DND-41 (cell line): ENCODE measurements at regions not wholly inside any gene's neighbourhood (a gene's known extent, or its start where the extent isn't known, plus 50 kb on each side); places are given as distances from the start of the nearest gene placed in this dataset.

ENCODE experiments used
- CTCF ChIP-seq: IDR thresholded peaks from 2 replicates; pipeline ENCODE4 v1.5.1; 2012; ENCODE audit warnings: borderline replicate concordance, low read length, moderate library complexity, mild to moderate bottlenecking; ENCODE audit not compliant: poor library complexity, severe bottlenecking; ENCODE audit errors: extremely low read depth
- EZH2 ChIP-seq: IDR thresholded peaks from 3 replicates; pipeline ENCODE4 v1.6.1; 2012; ENCODE audit warnings: borderline replicate concordance, low read depth, mild to moderate bottlenecking, moderate library complexity, low read length, inconsistent platforms; ENCODE audit not compliant: severe bottlenecking

GRCh38 chr14:30450631-30451545 is 108.1 kb upstream of the G2E3 start:
- no peak for TF ChIP-seq CTCF
- no peak for TF ChIP-seq EZH2
